Muscle layer of duodenum (tissue), 2 donors: ENCODE measurements at regions not wholly inside any gene's neighbourhood (a gene's known extent, or its start where the extent isn't known, plus 50 kb on each side); places are given as distances from the start of the nearest gene placed in this dataset.

Source experiments
- H3K27ac ChIP-seq: one replicate; pipeline ENCODE4 v1.7.0; 2013; ENCODE audit warnings: mild to moderate bottlenecking, low read length
- H3K27me3 ChIP-seq: one replicate; pipeline ENCODE4 v1.7.0; 2013; ENCODE audit warnings: low read depth, mild to moderate bottlenecking, control low read depth, low read length
- H3K36me3 ChIP-seq, 2 donors: one replicate each; pipeline ENCODE4 v1.7.0; 2013; ENCODE audit warnings: low read length in 2 of 2, control low read depth in 1 of 2, mild to moderate bottlenecking in 1 of 2; ENCODE audit not compliant: insufficient read depth in 2 of 2, control insufficient read depth in 1 of 2
- H3K4me1 ChIP-seq, 2 donors: one replicate each; pipeline ENCODE4 v1.7.0; 2013; ENCODE audit warnings: low read length in 2 of 2, mild to moderate bottlenecking in 2 of 2, control low read depth in 1 of 2, moderate library complexity in 1 of 2; ENCODE audit not compliant: insufficient read depth in 2 of 2, control insufficient read depth in 1 of 2
- H3K4me3 ChIP-seq, 2 donors: one replicate each; pipeline ENCODE4 v1.7.0; 2013; ENCODE audit warnings: low read length in 2 of 2, low read depth in 1 of 2, mild to moderate bottlenecking in 1 of 2
- H3K9me3 ChIP-seq, 2 donors: one replicate each; pipeline ENCODE4 v1.7.0; 2013; ENCODE audit warnings: low read length in 2 of 2, control low read depth in 1 of 2, mild to moderate bottlenecking in 1 of 2; ENCODE audit not compliant: control insufficient read depth in 1 of 2
- donor health status: healthy.

DNA sequence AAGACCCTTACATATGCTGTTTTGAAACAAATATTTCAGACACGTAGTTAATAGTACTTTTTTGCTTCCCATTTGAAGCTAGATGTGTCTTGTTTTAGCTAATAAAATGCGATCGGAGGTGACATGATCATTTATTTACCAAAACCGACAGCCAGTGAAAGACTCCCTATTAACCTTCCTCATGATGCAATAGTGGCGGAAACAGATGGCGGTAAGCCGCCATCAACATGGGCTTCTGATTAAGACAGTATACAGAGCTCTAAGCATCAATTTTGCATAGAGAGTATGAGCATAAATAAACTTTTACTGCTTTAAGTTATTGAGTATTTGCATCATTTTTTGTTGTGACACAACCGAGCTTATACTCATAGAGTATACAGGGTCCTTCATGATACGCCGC, 1282.4 kb upstream of the ADGRB3 start:
- Histone ChIP-seq H3K4me3 (no peak overlapping the region), H3K36me3 (no peaks in the 10 kb centered on the region), H3K27me3 (no peaks in the 10 kb centered on the region), H3K9me3 (no peaks in the 10 kb centered on the region), H3K4me1 (no peaks in the 10 kb centered on the region), H3K27ac (no peak overlapping the region)

DNA sequence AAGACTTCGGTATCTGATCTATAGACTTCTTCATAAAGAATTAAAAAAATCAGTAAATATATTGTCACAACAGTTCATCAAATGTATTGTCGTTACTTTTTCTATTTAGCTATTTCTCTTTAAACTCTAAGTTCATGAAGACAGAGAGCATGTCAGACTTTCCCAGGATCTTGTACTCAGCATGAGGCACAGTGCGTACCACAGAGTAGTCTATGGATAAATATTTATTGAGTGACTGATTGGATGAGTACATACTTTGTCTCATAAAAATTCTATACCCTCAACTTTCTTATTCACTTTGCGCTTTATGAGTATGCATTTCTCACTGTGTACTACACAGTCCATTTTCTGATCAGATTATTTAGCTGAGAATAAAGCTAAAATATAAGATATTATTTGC, 1284.4 kb upstream of the ADGRB3 start:
- Histone ChIP-seq H3K4me3 (no peak overlapping the region), H3K9me3 (no peaks in the 10 kb centered on the region), H3K36me3 (no peaks in the 10 kb centered on the region), H3K4me1 (no peaks in the 10 kb centered on the region), H3K27me3 (no peaks in the 10 kb centered on the region), H3K27ac (no peak overlapping the region)

DNA sequence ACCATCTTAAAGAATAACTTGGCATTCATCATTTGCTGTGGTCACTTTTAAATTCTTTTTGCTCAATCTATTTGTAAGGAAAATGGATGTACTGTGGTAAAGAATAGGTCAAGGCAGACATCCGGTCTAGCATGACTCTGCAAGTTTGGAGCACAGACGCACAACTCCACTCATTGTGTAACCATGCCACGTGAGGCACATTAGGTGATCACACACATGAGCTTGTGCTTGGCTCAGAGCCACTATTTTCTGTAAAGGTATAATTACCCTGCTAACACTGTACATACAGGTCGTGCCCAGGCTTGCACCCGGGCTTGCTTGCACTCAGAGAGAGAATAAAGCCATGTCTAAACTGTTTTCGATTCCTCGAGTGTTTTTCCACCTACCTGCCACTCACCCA, 1289.1 kb upstream of the ADGRB3 start:
- Histone ChIP-seq H3K36me3 (no peaks in the 10 kb centered on the region), H3K27me3 (no peaks in the 10 kb centered on the region), H3K9me3 (no peaks in the 10 kb centered on the region), H3K27ac (no peak overlapping the region), H3K4me3 (no peak overlapping the region), H3K4me1 (no peaks in the 10 kb centered on the region)

DNA sequence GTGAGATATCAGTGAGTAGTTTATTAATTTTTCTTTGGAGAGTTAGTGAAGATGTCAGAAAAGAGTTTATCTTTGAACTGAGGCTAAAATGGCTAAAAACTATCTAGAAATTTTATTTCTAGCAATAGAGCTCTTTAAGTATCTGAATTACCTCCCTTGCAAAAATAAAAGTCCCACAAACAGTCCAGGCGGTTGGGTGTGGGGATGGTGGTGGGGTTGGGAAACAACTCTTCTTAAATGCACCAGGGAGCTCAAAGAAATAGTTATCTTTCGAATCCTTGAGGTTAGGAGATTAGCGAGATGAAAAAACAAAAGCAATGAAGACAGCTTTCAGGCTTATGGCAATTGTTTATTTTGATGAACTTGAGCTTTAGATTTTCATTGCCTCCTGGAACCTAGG, 1299.1 kb upstream of the ADGRB3 start:
- H3K4me1 ChIP-seq, result no peaks in the 10 kb centered on the region
- H3K36me3 ChIP-seq, result no peaks in the 10 kb centered on the region
- H3K27me3 ChIP-seq, result no peaks in the 10 kb centered on the region
- no peaks in the 10 kb centered on the region for H3K9me3 ChIP-seq
- H3K27ac ChIP-seq, result no peak overlapping the region
- no peak overlapping the region for H3K4me3 ChIP-seq

DNA sequence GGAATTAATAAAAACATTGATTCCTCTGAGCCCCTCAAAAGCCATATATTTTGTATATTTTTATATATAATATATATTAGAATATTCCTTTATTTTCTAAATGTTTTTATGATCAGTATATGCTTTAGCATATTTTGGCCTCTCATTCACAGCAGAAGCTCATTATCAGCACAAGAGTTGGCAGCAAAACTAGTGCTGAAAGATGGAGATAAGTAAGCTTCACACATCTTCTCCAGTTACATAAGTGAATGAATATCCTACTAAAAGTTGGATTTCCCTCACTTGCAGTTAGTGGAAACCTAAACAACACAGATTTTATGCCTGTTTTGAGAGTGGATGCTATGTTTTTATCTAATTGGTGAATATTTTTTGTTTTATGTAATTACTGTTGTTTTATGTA, 1303.8 kb upstream of the ADGRB3 start:
- H3K9me3 ChIP-seq, result no peaks in the 10 kb centered on the region
- H3K36me3 ChIP-seq, result no peaks in the 10 kb centered on the region
- no peak overlapping the region for H3K4me3 ChIP-seq
- no peaks in the 10 kb centered on the region for H3K27me3 ChIP-seq
- H3K27ac ChIP-seq, result no peak overlapping the region
- no peaks in the 10 kb centered on the region for H3K4me1 ChIP-seq

DNA sequence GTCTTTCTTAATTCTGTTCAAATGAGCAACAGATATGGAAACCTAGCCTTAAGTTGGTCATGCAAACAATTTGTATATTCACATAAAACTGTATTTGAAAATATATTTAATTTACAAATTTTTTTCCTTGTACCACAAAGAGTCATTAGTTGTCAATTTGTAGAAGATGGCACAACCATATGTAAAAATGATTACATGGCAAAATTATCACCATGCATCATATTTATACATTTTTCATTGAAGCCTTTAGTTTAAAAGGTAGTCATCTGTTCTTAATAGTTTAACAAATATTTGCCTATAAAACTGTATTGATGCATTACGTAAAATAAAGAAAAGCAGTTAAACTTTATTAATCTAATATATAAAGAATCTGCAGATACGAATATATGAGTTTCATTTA, 1306.8 kb upstream of the ADGRB3 start:
- Histone ChIP-seq H3K4me1 (no peaks in the 10 kb centered on the region), H3K36me3 (no peaks in the 10 kb centered on the region), H3K27me3 (no peaks in the 10 kb centered on the region), H3K9me3 (no peaks in the 10 kb centered on the region), H3K4me3 (no peak overlapping the region), H3K27ac (no peak overlapping the region)

DNA sequence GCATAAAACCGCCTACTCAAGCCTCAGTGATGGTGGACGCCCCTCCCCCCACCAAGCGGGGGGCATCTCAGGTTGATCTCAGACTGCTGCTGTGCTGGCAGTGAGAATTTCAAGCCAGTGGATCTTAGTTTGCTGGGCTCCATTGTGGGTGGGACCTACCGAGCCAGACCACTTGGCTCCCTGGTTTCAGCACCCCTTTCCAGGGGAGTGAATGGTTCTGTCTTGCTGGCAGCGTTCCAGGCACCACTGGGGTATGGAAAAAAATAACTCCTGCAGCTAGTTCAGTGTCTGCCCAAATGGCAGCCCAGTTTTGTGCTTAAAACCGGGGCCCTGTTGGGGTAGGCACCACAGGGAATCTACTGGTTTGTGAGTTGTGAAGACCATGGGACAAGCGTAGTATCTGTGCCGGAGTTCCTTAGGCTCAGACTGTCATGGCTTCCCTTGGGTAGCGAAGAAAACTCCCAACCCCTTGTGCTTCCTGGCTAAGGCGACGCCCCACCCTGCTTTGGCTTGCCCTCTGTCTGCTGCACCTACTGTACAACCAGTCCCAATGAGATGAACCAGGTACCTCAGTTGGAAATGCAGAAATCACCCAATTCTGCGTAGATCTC, 1334.5 kb upstream of the ADGRB3 start:
- Histone ChIP-seq H3K9me3 (no peaks in the 10 kb centered on the region), H3K27ac (no peak overlapping the region), H3K4me3 (no peak overlapping the region), H3K36me3 (no peaks in the 10 kb centered on the region), H3K27me3 (no peaks in the 10 kb centered on the region), H3K4me1 (no peaks in the 10 kb centered on the region)

DNA sequence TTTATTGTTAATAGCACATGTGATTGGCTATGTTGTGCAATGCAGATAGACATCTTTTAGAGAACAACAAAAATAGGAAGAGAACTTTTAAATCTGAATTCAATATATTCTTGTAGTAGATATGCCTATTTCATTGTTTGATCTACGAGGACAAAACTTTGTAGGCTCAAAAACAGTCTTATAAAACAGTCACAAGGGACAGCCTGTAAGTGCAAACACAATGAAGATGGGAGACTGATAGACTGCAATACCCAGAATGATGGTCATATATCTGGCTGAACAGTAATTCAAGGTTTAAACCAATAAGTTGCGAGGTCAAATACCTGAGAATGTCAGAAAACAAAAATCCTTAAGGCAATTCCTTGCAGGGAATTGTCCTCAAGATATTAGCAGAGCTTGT, 1342.9 kb upstream of the ADGRB3 start:
- no peak overlapping the region for H3K27ac ChIP-seq
- no peaks in the 10 kb centered on the region for H3K36me3 ChIP-seq
- H3K4me3 ChIP-seq, result no peak overlapping the region
- H3K4me1 ChIP-seq, result no peaks in the 10 kb centered on the region
- peaks cover 0 to 5% of the 10 kb centered on the region in 2 donors for H3K9me3 ChIP-seq
- H3K27me3 ChIP-seq, result no peaks in the 10 kb centered on the region

DNA sequence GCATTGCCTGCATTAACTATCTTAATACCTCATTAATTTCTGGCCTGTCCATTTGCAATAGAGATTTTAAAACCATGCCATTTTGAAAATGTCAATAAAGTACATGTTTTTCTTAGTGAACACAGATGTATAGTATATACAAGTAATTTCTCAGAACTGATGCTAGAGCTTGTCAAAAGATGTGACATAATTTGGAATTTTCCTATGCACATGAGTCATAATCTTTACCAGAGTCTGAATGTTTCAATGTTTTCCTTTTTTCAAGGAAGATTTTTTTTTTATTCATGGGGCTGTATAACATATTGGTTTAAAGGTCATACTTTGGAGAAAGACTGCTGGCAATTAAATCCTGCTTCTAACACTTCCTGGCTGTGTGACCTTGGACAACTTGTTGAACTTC, 1347.5 kb upstream of the ADGRB3 start:
- Histone ChIP-seq H3K27me3 (no peaks in the 10 kb centered on the region), H3K9me3 (peaks cover 0 to 2% of the 10 kb centered on the region in 2 donors), H3K36me3 (no peaks in the 10 kb centered on the region), H3K4me3 (no peak overlapping the region), H3K4me1 (no peaks in the 10 kb centered on the region), H3K27ac (no peak overlapping the region)

DNA sequence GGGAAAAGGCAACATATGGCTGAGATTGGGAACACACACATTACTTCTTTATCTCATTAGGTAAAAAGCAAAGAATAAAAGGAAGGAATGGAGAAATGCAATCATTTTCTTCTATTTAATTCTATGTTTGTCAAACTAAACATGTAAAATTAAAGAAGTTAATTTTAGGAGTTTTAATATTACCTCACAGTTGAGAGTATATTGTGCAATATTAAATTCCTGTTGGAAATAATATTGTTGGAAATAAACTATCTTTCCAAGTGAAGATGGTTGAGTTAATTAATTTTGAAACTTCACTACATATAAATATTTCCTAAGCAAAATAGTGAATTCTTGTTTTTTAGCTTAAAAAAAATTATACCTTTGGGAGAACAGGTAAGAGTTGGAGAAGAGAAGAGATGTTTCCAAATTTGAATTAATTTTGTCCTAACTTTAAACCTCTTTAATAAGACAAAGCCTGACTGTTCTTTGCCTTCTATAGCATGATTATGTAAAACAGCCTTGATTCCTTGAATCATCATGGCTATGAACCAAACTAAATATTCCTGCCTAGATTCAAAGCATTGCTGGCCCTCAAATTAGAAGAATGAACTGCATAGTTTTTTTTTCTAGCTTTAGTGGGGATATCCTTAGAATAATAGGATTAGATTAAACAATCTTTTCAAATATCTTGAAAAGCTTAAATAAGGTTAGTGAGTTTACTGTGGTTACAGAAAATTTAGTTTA, 1349.1 kb upstream of the ADGRB3 start:
- no peaks in the 10 kb centered on the region for H3K36me3 ChIP-seq
- H3K27ac ChIP-seq, result no peak overlapping the region
- H3K27me3 ChIP-seq, result no peaks in the 10 kb centered on the region
- H3K4me1 ChIP-seq, result no peaks in the 10 kb centered on the region
- H3K9me3 ChIP-seq, result peaks cover 0 to 2% of the 10 kb centered on the region in 2 donors
- no peak overlapping the region for H3K4me3 ChIP-seq

DNA sequence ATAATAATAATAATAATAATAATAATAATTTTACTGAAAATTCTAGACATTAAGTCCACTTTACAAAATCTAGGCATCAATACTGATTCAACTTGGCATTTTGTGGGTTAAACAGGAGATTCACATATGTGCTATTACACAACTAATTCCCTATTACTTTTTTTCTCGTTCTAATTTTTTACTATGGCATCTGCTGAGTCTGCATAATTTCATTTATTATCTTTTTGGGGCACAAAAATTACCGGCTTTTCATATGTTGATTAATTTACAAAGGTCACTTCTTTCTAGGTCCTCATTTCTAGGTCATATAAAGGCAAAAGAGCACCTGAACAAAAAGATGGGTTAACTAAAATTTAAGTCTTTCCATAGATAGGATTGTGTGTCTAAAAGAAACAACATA, 1357.8 kb upstream of the ADGRB3 start:
- Histone ChIP-seq H3K27me3 (no peaks in the 10 kb centered on the region), H3K4me3 (no peak overlapping the region), H3K36me3 (no peaks in the 10 kb centered on the region), H3K9me3 (no peaks in the 10 kb centered on the region), H3K27ac (no peak overlapping the region), H3K4me1 (no peaks in the 10 kb centered on the region)
